ENCODE measurements at regions not wholly inside any gene's neighbourhood (a gene's known extent, or its start where the extent isn't known, plus 50 kb on each side); places are given as distances from the start of the nearest gene placed in this dataset.
"Not testable (repeated sequence)": the region's sequence is repeated elsewhere in the genome, so short reads cannot be mapped to it uniquely, and the experiment has no call there.

GRCh38 chr12:34405286-34406227 is 383.3 kb downstream of the ALG10 start:
- Mint-ChIP-seq H3K27me3 (no peaks in the 10 kb centered on the region), H3K4me1 (ENCODE audit: low read depth in 2 of 2) (no peaks in the 10 kb centered on the region), H3K27ac (no peak overlapping the region), H3K4me3 (no peak overlapping the region), H3K36me3 (peaks cover 24% of the 10 kb centered on the region), H3K9me3 (peaks cover 17% of the 10 kb centered on the region)
- ATAC-seq (no peak), DNase-seq (ENCODE audit: low spot score) (peak; percentile 53)

GRCh38 chr12:34406228-34406995 is 384.1 kb downstream of the ALG10 start:
- no peak overlapping the region for H3K4me3 Mint-ChIP-seq
- DNase-seq (ENCODE audit: low spot score): no peak
- H3K4me1 Mint-ChIP-seq (ENCODE audit: low read depth in 2 of 2): no peaks in the 10 kb centered on the region
- ATAC-seq: no peak
- peaks cover 20% of the 10 kb centered on the region for H3K9me3 Mint-ChIP-seq
- no peaks in the 10 kb centered on the region for H3K27me3 Mint-ChIP-seq
- peaks cover 30% of the 10 kb centered on the region for H3K36me3 Mint-ChIP-seq
- no peak overlapping the region for H3K27ac Mint-ChIP-seq

GRCh38 chr12:34406996-34407300 is 384.7 kb downstream of the ALG10 start:
- Mint-ChIP-seq H3K27ac (no peak overlapping the region), H3K4me1 (ENCODE audit: low read depth in 2 of 2) (no peaks in the 10 kb centered on the region), H3K9me3 (peaks cover 22% of the 10 kb centered on the region), H3K4me3 (no peak overlapping the region), H3K27me3 (no peaks in the 10 kb centered on the region), H3K36me3 (peaks cover 30% of the 10 kb centered on the region)
- ATAC-seq (no peak), DNase-seq (ENCODE audit: low spot score) (peak; percentile 39)

- no peak overlapping the region for H3K27ac Mint-ChIP-seq
- peaks cover 28% of the 10 kb centered on the region for H3K9me3 Mint-ChIP-seq
- H3K4me3 Mint-ChIP-seq: no peak overlapping the region
- H3K36me3 Mint-ChIP-seq: peaks cover 27% of the 10 kb centered on the region
- ATAC-seq (no peak), DNase-seq (ENCODE audit: low spot score) (no peak)
- no peaks in the 10 kb centered on the region for H3K27me3 Mint-ChIP-seq
- H3K4me1 Mint-ChIP-seq (ENCODE audit: low read depth in 2 of 2): no peaks in the 10 kb centered on the region
These were observed 385.5 kb downstream of the ALG10 start for GRCh38 chr12:34407813-34408212.

GRCh38 chr12:34431509-34431908 is 409.2 kb downstream of the ALG10 start:
- H3K27me3 Mint-ChIP-seq; H3K4me3 Mint-ChIP-seq; ATAC-seq; H3K4me1 Mint-ChIP-seq (ENCODE audit: low read depth in 2 of 2); H3K27ac Mint-ChIP-seq; DNase-seq (ENCODE audit: low spot score): not testable (repeated sequence)
- H3K36me3 Mint-ChIP-seq: peaks cover 24% of the 10 kb centered on the region
- peaks cover 12% of the 10 kb centered on the region for H3K9me3 Mint-ChIP-seq
